C4-2B (cell line): ENCODE measurements at regions not wholly inside any gene's neighbourhood (a gene's known extent, or its start where the extent isn't known, plus 50 kb on each side); places are given as distances from the start of the nearest gene placed in this dataset.

Source experiments
- ZFX ChIP-seq: fragments of 450-650 bp; IDR thresholded peaks from 2 replicates; pipeline ENCODE4 v1.6.1; 2017
- TF ChIP-seq, protein P1 (sequence below): fragments of 450-650 bp; conservative IDR thresholded peaks from 2 replicates; pipeline ENCODE4 v1.5.1; 2017; ENCODE audit warnings: mild to moderate bottlenecking

DNA sequence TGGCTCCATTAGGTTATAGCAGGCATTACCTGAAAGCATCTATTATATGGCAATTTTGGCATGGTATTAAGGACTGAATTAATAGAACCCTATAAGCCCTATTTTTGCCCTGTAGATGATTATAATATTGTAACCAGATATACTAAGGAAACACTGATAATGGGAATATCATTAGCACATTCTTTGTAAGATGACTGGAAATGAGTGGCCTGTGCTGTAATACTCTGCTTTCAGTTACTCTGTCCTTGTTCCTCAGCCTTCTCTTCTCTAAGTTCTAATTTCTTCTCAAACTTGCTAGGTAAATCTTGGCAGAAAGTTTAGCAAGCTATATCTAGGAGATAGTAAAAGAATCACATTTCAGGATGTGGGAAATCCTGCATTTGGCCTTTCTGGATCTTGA lies 74.0 kb upstream of the ITPRID2 start:
- TF ChIP-seq, protein P1, sequence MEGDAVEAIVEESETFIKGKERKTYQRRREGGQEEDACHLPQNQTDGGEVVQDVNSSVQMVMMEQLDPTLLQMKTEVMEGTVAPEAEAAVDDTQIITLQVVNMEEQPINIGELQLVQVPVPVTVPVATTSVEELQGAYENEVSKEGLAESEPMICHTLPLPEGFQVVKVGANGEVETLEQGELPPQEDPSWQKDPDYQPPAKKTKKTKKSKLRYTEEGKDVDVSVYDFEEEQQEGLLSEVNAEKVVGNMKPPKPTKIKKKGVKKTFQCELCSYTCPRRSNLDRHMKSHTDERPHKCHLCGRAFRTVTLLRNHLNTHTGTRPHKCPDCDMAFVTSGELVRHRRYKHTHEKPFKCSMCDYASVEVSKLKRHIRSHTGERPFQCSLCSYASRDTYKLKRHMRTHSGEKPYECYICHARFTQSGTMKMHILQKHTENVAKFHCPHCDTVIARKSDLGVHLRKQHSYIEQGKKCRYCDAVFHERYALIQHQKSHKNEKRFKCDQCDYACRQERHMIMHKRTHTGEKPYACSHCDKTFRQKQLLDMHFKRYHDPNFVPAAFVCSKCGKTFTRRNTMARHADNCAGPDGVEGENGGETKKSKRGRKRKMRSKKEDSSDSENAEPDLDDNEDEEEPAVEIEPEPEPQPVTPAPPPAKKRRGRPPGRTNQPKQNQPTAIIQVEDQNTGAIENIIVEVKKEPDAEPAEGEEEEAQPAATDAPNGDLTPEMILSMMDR: no peak
- no peak for TF ChIP-seq ZFX
